HG03442 (cell line): ENCODE measurements at regions not wholly inside any gene's neighbourhood (a gene's known extent, or its start where the extent isn't known, plus 50 kb on each side); places are given as distances from the start of the nearest gene placed in this dataset.
"Not testable (repeated sequence)": the region's sequence is repeated elsewhere in the genome, so short reads cannot be mapped to it uniquely, and the experiment has no call there.

Source experiments
- ATAC-seq: cut with Tn5 transposase; IDR thresholded peaks from one replicate; pipeline ENCODE4 v1.9.1; 2021; ENCODE audit warnings: mild to moderate bottlenecking, moderate library complexity; ENCODE audit not compliant: unreplicated experiment

DNA sequence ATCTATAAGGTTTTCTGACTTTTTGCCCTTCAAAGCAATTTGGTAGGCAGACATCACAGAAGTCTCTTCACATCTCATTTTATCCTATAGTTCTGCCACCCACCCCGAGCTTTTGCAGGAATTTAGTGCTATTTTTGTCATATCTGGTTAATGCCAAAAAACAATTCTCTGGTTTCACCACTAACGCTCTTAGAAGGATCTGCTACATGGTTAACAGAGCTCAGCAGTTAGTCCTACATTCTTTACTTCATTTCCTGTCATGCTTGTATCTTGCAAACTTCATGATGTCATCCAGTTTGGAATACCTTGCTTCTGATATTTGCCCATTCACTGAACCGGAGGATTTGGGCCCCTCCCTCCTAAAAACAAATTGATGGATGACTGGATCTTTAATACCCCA lies 116.8 kb upstream of the SERPINE2 start:
- ATAC-seq: no peak

DNA sequence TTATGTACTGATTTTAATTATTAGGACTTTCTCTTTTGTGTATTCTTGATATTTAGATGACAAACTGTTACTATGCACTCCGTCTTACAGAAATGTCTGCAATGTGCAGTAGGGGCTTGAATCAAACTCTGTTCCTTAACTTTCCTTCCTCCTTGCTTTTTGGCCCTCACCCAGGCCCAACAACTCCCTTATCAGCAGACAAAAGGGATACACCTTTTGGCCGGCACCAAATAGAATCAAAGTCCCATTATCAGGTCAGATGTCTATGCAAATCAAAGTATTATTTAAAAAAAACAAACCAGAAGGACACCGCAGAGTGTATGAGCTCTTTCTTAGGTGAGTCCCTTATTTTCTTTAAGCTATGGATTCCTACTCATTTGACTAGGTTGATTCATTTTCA lies 116.3 kb upstream of the SERPINE2 start:
- no peak for ATAC-seq

DNA sequence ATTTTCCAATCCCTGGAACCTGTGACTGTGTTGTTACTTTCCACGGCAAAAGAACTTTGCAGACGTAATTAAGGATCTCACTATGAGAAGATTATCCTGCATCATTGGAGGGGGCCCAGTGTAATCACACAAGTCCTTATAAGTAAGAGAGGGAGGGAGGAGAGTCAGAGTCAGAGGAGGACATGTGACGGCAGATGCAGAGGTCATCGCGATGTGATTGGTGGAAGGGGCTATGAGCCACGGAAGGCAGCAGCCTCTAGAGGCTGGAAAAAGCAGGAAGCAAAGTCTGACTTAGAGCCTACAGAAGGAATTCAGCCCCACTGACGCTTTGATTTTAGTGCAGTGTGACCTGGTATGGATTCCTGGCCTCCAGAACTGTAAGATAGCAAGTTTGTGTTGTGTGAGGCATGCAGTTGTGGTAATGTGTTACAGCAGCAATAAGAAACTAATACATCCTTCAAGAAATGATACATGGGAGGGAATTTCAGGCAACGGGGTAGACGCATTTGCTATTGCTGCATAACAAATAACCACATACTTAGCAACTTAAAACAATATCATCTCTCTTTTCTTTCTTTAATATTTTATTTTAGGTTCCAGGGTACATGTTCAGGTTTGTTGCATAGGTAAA lies 112.7 kb upstream of the SERPINE2 start:
- no peak for ATAC-seq

DNA sequence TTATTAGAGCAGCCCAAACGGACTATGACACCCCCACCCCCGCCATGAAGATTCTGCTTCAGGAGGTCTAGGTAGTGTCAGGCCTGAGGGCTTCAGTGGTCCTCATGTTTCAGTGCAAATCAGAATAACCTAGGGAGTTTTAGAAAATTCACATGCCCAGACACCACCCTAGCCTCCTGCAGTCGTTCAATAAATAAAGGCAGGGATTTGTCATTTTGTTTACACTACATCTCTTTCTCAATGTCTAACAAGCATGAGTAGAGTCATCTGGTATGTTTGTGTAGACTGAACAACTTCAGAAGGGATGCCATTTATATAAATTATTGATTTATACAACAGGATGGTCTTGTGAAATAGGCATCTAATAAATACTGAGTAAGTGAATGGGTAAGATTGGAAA lies 112.1 kb upstream of the SERPINE2 start:
- ATAC-seq: no peak

DNA sequence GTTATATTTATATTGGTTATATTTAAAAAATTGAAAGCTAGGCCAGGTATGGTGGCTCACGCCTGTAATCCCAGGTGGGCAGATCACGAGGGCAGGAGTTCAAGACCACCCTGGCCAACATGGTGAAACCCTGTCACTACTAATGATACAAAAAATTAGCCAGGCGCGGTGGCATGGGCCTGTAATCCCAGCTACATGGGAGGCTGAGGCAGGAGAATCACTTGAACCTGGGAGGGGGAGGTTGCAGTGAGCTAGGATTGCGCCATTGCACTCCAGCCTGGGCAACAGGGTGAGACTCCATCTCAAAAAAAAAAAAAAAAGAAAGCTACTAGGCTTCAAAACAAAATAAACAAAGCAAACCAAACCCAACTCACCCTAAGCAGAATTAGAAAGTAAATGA lies 109.0 kb upstream of the SERPINE2 start:
- ATAC-seq: not testable (repeated sequence)

DNA sequence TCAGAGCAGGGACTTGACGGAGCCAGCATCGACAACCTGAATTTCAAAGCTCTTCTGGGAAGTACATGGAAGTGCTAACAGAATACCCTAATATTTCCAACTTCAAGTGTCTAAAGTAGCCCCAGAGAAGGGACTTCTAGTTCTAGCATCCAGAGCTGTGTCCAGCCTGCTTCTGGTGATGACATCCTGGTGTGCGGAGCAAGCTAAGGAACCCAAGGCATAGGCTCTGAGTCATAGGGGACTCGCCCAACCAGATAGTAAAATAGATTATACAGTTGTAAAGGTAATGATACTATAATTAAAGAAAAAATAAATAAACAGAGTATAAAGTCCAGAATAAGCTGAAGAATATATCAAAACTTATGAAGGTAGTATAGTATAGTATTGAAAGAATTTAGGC lies 108.1 kb upstream of the SERPINE2 start:
- no peak for ATAC-seq

DNA sequence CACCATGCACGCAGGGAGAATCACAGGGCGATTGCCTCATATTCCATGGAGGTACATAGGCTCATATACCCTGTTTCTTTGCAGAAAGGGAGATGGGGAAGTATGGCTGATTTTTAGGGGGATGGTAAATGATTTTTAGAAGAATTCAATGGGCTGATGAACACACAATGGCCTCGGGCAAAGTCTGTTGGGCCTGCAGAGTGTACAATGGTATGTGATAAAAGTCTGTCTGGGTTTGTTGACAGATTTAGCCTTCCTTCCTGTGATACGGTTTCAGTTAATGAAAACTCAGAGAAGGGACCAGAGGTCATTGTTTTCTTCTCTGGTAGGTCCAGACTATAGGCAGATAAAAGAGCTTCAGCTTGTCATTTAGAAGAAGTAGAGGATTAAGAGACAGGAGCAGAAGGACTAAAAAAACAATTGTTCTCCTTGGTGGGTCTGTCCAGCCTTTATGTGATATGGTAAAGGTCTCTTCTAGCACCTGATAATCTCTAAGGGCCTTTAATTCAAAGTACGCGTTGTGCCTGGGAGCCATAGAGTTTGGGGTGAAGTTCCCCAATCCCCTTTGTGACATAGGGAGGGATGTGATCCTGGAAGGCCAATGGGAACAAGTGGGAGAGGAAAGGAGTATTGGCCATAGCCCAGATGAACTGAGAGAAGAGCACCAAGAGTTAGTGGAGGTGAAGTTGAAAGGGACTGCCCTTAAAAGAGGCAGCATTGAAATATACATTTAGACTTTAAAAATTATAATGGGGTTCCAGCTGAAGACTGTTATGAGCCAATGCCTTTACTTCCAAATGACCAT lies 107.5 kb upstream of the SERPINE2 start:
- ATAC-seq: no peak

- ATAC-seq: no peak
Observed at GRCh38 chr2:224145751-224146355, 106.8 kb upstream of the SERPINE2 start.

- ATAC-seq: no peak
Observed at GRCh38 chr2:224143526-224143925, 104.4 kb upstream of the SERPINE2 start.

DNA sequence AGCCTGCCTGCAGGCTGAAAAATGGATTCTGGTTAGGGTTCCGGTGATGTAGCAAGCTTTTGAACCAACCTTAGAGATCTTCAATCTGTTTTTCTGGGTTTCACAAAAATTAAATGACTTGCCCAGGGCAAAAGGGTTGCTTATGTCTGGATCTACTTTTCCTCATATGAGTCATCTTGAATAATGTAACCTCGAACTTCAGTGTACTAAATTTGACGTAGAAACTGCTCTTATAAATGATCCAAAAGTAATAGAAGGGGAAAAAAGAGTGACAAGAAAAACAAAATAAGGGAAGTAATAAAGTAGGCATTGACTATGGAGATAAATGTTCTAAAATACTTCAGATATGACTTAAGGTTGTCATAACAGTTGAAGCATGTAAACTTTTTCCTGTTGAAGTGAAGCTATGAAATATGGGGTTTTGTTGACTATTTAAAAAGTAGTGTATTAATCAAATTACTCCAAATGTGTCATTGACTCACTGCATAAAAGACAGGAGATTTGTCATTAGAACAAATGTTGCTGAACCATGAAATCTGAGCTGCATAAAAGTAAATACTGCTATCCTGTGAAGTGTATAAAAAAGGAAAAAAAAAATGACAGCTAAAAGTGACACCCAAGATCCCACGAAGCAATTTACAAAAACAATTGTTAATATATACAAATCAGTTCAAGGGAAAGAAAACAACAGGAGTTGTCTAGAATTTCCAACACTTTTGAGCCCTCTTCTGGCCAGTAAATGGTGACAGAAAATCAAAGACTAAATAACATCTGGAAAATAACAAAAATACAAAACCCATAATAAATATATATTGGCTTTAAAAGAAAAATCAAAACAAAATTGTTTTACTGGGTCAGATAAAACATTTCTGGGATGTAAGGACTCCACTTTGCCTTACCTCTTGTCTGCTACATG lies 103.6 kb upstream of the SERPINE2 start:
- no peak for ATAC-seq

DNA sequence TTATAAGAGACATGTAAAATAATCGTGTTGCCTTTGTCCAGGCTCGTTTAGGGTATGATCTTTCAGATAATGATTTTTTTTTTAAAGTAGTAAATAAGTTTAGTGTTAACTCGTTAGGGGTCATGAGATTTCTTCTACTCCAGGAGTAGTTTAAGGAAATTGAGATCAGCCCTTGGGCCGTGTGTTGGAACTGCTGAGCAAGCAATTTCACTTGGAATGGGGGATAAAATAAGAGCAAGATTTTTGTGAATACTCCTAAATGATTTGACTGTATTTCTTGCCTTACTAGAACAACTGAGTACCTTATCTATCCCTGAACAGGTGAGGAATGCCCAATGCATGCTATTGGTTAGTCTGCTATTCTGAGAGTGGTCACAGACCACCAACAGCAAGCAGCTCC lies 102.2 kb upstream of the SERPINE2 start:
- no peak for ATAC-seq

DNA sequence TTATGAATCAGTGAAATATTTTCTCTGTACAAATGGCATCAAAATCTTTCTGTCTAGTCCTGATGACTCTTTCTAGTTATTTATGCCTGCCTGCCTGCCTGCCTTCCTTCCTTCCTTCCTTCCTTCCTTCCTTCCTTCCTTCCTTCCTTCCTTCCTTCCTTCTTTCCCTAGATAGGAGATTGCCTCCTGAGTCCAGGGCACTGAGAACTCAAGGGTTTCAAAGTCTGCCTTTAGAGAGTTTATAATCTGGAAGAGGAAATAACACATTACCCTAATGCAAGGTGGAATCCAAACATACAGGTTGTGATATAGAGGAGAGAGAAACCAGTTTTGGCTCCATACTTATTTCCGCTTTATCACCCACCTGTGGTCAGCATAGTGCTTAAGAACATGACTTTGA lies 98.1 kb upstream of the SERPINE2 start:
- ATAC-seq: no peak

DNA sequence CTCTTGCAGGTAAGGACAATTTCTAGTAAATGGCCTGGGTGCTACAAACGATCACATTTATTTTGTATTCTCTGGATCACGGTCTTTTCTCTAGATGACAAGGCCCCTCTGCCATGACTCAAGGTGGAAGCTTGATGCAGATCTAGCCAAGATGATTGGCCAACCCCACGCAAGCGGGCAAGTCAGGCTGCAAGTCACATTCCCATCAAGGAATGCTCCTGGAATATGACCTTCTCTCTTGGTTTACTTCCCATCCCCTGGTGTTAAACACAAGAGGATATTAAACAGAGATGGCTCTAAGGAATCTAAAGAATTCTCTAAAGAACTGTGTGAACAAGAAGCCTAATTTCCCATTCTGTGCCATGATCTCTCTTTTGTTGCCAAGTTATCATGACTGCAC lies 97.3 kb upstream of the SERPINE2 start:
- ATAC-seq: no peak

GRCh38 chr2:224135881-224136280 lies 96.8 kb upstream of the SERPINE2 start:
- ATAC-seq: no peak

- no peak for ATAC-seq
Observed at GRCh38 chr2:224134003-224134734, 95.1 kb upstream of the SERPINE2 start.

DNA sequence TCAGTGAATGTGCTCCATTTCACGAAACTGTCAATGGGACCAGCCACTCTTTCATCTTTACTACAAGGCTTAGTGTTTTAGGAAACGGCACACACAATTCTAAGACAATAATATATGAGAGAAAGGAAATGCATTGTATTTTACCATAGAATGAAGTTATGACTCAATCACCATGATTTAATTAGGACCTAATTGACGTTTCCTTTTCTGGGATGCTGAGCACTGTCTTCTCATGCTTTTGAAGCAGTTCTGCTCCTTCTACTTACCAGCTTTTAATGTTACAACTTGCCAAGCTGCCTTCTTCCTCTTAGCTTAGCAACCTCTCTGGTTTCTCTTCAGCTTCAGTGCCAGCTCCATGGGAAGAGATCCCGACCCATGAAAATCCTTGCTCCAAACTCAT lies 94.3 kb upstream of the SERPINE2 start:
- no peak for ATAC-seq

DNA sequence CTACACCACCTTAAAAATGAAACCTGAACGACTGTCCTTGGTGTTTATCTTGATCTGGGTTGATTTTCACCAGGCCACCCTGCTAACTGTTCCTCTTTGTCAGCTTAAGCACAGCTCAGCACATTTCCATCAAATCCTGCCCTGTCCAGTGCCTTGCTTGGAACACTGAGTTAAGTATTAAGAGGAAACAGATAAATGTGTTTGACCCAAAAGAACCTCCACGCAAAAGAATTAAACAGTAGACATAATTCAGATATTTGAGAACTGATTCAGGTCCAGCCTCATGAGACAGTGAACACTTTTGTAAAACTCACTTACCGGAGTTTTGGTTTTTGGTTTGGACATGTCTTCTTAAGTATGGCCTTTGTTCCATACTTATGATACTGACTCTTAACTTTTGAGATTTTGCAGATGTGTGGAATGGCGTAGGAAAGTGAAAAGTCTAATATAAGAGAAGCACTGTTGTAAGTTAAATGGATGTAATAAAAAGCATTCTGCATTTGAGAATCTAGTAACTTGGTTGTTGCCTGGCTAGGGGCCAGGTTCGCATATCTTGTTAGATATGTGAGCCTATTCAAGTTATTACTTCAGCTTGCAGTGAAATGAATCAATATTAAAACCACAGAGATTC lies 88.9 kb upstream of the SERPINE2 start:
- no peak for ATAC-seq

GRCh38 chr2:224126440-224126839 lies 87.4 kb upstream of the SERPINE2 start:
- ATAC-seq: no peak

DNA sequence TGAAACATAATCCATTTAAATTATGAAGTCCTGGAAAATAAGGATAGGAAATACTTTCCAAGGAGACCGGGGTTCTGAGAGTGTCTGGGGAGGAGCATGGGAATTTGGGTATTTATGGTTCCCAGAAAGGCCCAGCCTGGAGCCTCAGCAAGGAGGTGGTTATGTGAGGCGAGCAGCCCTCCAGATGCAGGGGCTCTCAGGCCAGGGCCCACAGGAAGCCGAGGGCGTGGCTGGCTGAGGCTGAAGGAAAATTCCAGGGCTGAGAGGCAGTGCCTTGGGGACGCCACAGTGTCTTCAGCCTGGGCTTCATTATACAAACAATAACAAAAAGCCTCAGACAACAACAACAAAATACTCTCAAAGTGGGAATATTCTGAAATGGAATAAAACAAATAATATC lies 86.9 kb upstream of the SERPINE2 start:
- no peak for ATAC-seq

DNA sequence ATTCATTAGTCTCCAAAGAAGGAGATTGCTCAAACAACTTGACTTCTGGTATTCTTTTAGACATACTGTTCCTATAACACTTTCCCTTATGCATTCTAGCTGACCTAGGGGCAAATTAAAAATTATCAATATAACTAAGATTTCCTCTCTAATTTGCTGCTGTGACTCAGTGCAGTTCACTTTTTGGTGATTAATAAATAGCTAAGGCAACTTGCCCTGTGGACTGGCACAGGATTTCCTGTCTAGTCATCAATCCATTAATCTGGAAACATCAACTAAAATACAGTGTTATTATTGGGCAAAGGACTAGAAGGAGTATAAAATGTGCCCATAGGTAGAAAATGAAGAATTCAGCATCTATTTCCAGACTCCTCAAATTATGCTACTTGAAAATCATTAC lies 83.5 kb upstream of the SERPINE2 start:
- ATAC-seq: no peak
